ENCODE measurements at regions not wholly inside any gene's neighbourhood (a gene's known extent, or its start where the extent isn't known, plus 50 kb on each side); places are given as distances from the start of the nearest gene placed in this dataset.

GRCh38 chr9:80097476-80097875, 525.7 kb downstream of the TLE4 start:
- Histone ChIP-seq H3K36me3 (no peaks in the 10 kb centered on the region), H3K4me3 (no peak overlapping the region), H3K4me1 (no peaks in the 10 kb centered on the region), H3K27ac (no peak overlapping the region), H3K27me3 (no peaks in the 10 kb centered on the region), H3K9me3 (no peaks in the 10 kb centered on the region)
- no peak for ATAC-seq
- TF ChIP-seq EP300 (IDR thresholded peaks at IDR 0.05) (no peak), POLR2A (IDR thresholded peaks at IDR 0.05) (no peak), CTCF (IDR thresholded peaks at IDR 0.05) (no peak), POLR2AphosphoS5 (IDR thresholded peaks at IDR 0.05) (no peak)
- 85 to 92% methylated on average over 4 of the region's 4 CpGs for WGBS, 2 donors (ENCODE audit: low coverage in 1 of 2)

GRCh38 chr9:80094176-80094771, 522.5 kb downstream of the TLE4 start:
- no peaks in the 10 kb centered on the region for H3K27me3 ChIP-seq
- no peak overlapping the region for H3K4me3 ChIP-seq
- no peak for TF ChIP-seq POLR2AphosphoS5 (IDR thresholded peaks at IDR 0.05)
- TF ChIP-seq EP300 (IDR thresholded peaks at IDR 0.05): no peak
- no peak for TF ChIP-seq CTCF (IDR thresholded peaks at IDR 0.05)
- TF ChIP-seq POLR2A (IDR thresholded peaks at IDR 0.05): no peak
- H3K4me1 ChIP-seq: no peaks in the 10 kb centered on the region
- H3K9me3 ChIP-seq: no peaks in the 10 kb centered on the region
- no peak for ATAC-seq
- no peaks in the 10 kb centered on the region for H3K36me3 ChIP-seq
- no peak overlapping the region for H3K27ac ChIP-seq
- WGBS, 2 donors (ENCODE audit: low coverage in 1 of 2): 93 to 100% methylated on average over 1 of the region's 1 CpG

- ATAC-seq: no peak
- no peak overlapping the region for H3K4me3 ChIP-seq
- H3K4me1 ChIP-seq: no peaks in the 10 kb centered on the region
- 67 to 71% methylated on average over 1 of the region's 1 CpG for WGBS, 2 donors (ENCODE audit: low coverage in 1 of 2)
- H3K9me3 ChIP-seq: no peaks in the 10 kb centered on the region
- no peaks in the 10 kb centered on the region for H3K27me3 ChIP-seq
- TF ChIP-seq CTCF (IDR thresholded peaks at IDR 0.05) (no peak), EP300 (IDR thresholded peaks at IDR 0.05) (no peak), POLR2A (IDR thresholded peaks at IDR 0.05) (no peak), POLR2AphosphoS5 (IDR thresholded peaks at IDR 0.05) (no peak)
- H3K27ac ChIP-seq: no peak overlapping the region
- no peaks in the 10 kb centered on the region for H3K36me3 ChIP-seq
These were observed 521.9 kb downstream of the TLE4 start for GRCh38 chr9:80093695-80094094.

GRCh38 chr9:80091526-80091925, 519.8 kb downstream of the TLE4 start:
- TF ChIP-seq EP300 (IDR thresholded peaks at IDR 0.05): no peak
- TF ChIP-seq POLR2AphosphoS5 (IDR thresholded peaks at IDR 0.05): no peak
- TF ChIP-seq CTCF (IDR thresholded peaks at IDR 0.05): no peak
- TF ChIP-seq POLR2A (IDR thresholded peaks at IDR 0.05): no peak
- WGBS, 2 donors (ENCODE audit: low coverage in 1 of 2): 62 to 84% methylated on average over 4 of the region's 4 CpGs
- H3K4me1 ChIP-seq: no peaks in the 10 kb centered on the region
- no peak overlapping the region for H3K4me3 ChIP-seq
- no peak overlapping the region for H3K27ac ChIP-seq
- no peaks in the 10 kb centered on the region for H3K36me3 ChIP-seq
- ATAC-seq: no peak
- H3K9me3 ChIP-seq: no peaks in the 10 kb centered on the region
- H3K27me3 ChIP-seq: no peaks in the 10 kb centered on the region

GRCh38 chr9:80090317-80090716, 518.6 kb downstream of the TLE4 start:
- no peak overlapping the region for H3K27ac ChIP-seq
- H3K36me3 ChIP-seq: no peaks in the 10 kb centered on the region
- H3K9me3 ChIP-seq: no peaks in the 10 kb centered on the region
- no peak for ATAC-seq
- H3K4me3 ChIP-seq: no peak overlapping the region
- no peaks in the 10 kb centered on the region for H3K27me3 ChIP-seq
- no peaks in the 10 kb centered on the region for H3K4me1 ChIP-seq
- no peak for TF ChIP-seq CTCF (IDR thresholded peaks at IDR 0.05)
- no peak for TF ChIP-seq POLR2AphosphoS5 (IDR thresholded peaks at IDR 0.05)
- no peak for TF ChIP-seq POLR2A (IDR thresholded peaks at IDR 0.05)
- no peak for TF ChIP-seq EP300 (IDR thresholded peaks at IDR 0.05)
- 87 to 92% methylated on average over 8 of the region's 8 CpGs for WGBS, 2 donors (ENCODE audit: low coverage in 1 of 2)
